Erythroblast (primary cell): ENCODE measurements at regions not wholly inside any gene's neighbourhood (a gene's known extent, or its start where the extent isn't known, plus 50 kb on each side); places are given as distances from the start of the nearest gene placed in this dataset.

Experiments
- GATA1 ChIP-seq: IDR thresholded peaks from 2 replicates; pipeline ENCODE4 v1.6.1; 2011; ENCODE audit warnings: low read depth, mild to moderate bottlenecking, control low read depth, low read length, moderate library complexity
- POLR2A ChIP-seq: IDR thresholded peaks from 2 replicates; pipeline ENCODE4 v1.6.1; 2011; ENCODE audit warnings: mild to moderate bottlenecking, low read length

DNA sequence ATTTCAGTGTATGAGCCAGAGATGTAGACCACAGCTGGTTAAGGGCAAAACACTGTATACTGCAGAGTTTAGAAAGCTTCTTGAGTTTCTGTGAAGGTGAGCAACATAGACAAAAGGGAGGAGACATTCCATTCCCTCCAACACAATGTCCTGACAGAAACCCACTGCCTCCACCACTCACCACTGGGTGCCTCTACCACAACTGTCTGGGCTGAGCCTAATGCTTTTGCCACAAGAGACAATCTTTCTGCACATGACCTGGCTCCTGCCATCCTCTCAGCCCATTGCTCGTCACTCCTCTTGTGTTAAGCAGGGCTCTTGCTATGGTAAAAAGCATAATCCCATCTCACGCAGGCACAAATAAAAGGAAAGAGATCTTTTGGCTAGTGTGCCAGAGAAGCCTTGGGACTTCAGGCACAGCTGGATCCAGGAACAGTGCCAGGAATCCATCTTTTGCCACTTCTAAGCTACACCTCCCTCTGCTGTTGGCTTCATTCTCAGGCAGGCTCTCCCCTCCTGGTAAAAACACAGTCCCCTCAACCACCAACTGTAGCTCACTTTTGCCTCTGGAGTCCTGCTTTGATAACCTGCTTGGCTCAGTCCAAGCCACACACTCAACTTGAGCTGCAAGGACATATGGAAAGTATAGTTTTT, 140.6 kb upstream of the PRR20G start:
- no peak for TF ChIP-seq POLR2A
- TF ChIP-seq GATA1: no peak
